H1 (cell line): ENCODE measurements at regions not wholly inside any gene's neighbourhood (a gene's known extent, or its start where the extent isn't known, plus 50 kb on each side); places are given as distances from the start of the nearest gene placed in this dataset.
"Not testable (repeated sequence)": the region's sequence is repeated elsewhere in the genome, so short reads cannot be mapped to it uniquely, and the experiment has no call there.

Experiments
- CTCF ChIA-PET: fragments of 300-600 bp; sonication (Branson Sonifier 250); formaldehyde crosslinking; loops from one replicate; lab custom pipeline; 2021; ENCODE audit not compliant: partially characterized antibody; lab: Charles Lee
- POLR2A ChIA-PET: fragments of 300-600 bp; sonication (Branson Sonifier 250); formaldehyde crosslinking; loops from one replicate; lab custom pipeline; 2021; ENCODE audit warnings: inconsistent platforms; ENCODE audit not compliant: partially characterized antibody; lab: Charles Lee
- DNase-seq, 2 experiments: peaks; one replicate each; pipeline versions ENCODE4 v3.0.0 to v3.0.0-alpha.2; 2010 to 2022; ENCODE audit warnings: low spot score in 2 of 2, low read depth in 1 of 2, mixed read lengths in 1 of 2
- FAIRE-seq: peaks from 2 replicates; lab custom pipeline; 2011; peaks lifted over from hg19 to GRCh38; lab: Jason Lieb, UNC
- H2AFZ ChIP-seq: 2 replicates; pipeline ENCODE4 v1.8.1; 2012; ENCODE audit warnings: low read length, inconsistent platforms
- H2AK5ac ChIP-seq: 2 replicates; pipeline ENCODE4 v1.6.1; 2013; ENCODE audit warnings: low read depth, low read length
- H2BK120ac ChIP-seq: replicated peaks from 2 replicates; pipeline ENCODE3; 2013; ENCODE audit warnings: low read depth, low read length, inconsistent platforms
- H2BK12ac ChIP-seq: 2 replicates; pipeline ENCODE4 v1.6.1; 2013; ENCODE audit warnings: low read depth, low read length
- H2BK15ac ChIP-seq: 2 replicates; pipeline ENCODE4 v1.6.1; 2013; ENCODE audit warnings: low read length
- H2BK20ac ChIP-seq: 2 replicates; pipeline ENCODE4 v1.6.1; 2013; ENCODE audit warnings: low read length
- H2BK5ac ChIP-seq: 2 replicates; pipeline ENCODE4 v1.6.1; 2013; ENCODE audit warnings: low read depth, low read length
- H3K14ac ChIP-seq: 2 replicates; pipeline ENCODE4 v1.6.1; 2013; ENCODE audit warnings: inconsistent platforms; ENCODE audit not compliant: insufficient read length
- H3K18ac ChIP-seq: 2 replicates; pipeline ENCODE4 v1.6.1; 2013; ENCODE audit warnings: low read length; ENCODE audit errors: extremely low read depth
- H3K23ac ChIP-seq: 2 replicates; pipeline ENCODE4 v1.6.1; 2013; ENCODE audit warnings: inconsistent platforms; ENCODE audit not compliant: insufficient read length
- H3K23me2 ChIP-seq: 2 replicates; pipeline ENCODE4 v1.6.1; 2013; ENCODE audit warnings: low read depth, low read length
- H3K27ac ChIP-seq: 2 replicates; pipeline ENCODE4 v1.6.1; 2011; ENCODE audit warnings: low read depth, low read length, inconsistent platforms
- H3K27me3 ChIP-seq, 4 experiments: replicated peaks in 1 of 4; 1 replicate in 1 of 4; 2 replicates in 3 of 4; pipeline versions ENCODE4 v1.6.1 to v1.8.1; 2011 to 2013; ENCODE audit warnings: low read length in 3 of 4, mild to moderate bottlenecking in 3 of 4, inconsistent platforms in 2 of 4, mixed read lengths in 2 of 4, moderate library complexity in 1 of 4; ENCODE audit not compliant: control insufficient read depth in 3 of 4, insufficient read depth in 3 of 4; ENCODE audit errors: extremely low read depth in 1 of 4
- H3K36me3 ChIP-seq, 4 experiments: 2 replicates each; pipeline versions ENCODE4 v1.6.1 to v1.8.1; 2011 to 2013; ENCODE audit warnings: mild to moderate bottlenecking in 4 of 4, low read length in 3 of 4, moderate library complexity in 2 of 4, control low read depth in 1 of 4, inconsistent platforms in 1 of 4; ENCODE audit not compliant: insufficient read depth in 4 of 4, control insufficient read depth in 2 of 4
- H3K4ac ChIP-seq: replicated peaks from 2 replicates; pipeline ENCODE3; 2013; ENCODE audit warnings: low read length, low read depth, mixed read lengths, inconsistent platforms; ENCODE audit not compliant: insufficient read length
- H3K4me1 ChIP-seq, 4 experiments: replicated peaks in 1 of 4; 1 replicate in 1 of 4; 2 replicates in 3 of 4; pipeline versions ENCODE4 v1.6.1 to v1.8.1; 2011 to 2013; ENCODE audit warnings: low read length in 3 of 4, inconsistent platforms in 2 of 4, mixed read lengths in 1 of 4; ENCODE audit not compliant: insufficient read depth in 4 of 4, control insufficient read depth in 3 of 4
- H3K4me2 ChIP-seq, 2 experiments: 2 replicates each; pipeline versions ENCODE4 v1.6.1 to v1.8.1; 2011 to 2013; ENCODE audit warnings: low read depth in 2 of 2, low read length in 2 of 2, control low read depth in 1 of 2, inconsistent platforms in 1 of 2, mild to moderate bottlenecking in 1 of 2; ENCODE audit not compliant: insufficient read depth in 1 of 2
- H3K4me3 ChIP-seq, 4 experiments: fragments of 200-600, 300-600 bp in 1 of 4; sonication (generic), shearing (Covaris generic), sonication (Bioruptor Twin) in 1 of 4; 2 replicates each; pipeline versions ENCODE4 v1.5.1 to v1.8.1; 2011 to 2016; ENCODE audit warnings: low read length in 4 of 4, low read depth in 3 of 4, control low read depth in 2 of 4, inconsistent platforms in 2 of 4, mild to moderate bottlenecking in 2 of 4, mixed read lengths in 1 of 4, moderate library complexity in 1 of 4; ENCODE audit not compliant: insufficient read depth in 2 of 4; ENCODE audit errors: extremely low read depth in 1 of 4
- H3K56ac ChIP-seq: replicated peaks from 2 replicates; pipeline ENCODE3; 2013; ENCODE audit warnings: low read depth, mild to moderate bottlenecking, mixed read lengths, low read length, inconsistent platforms; ENCODE audit not compliant: insufficient read length
- H3K79me1 ChIP-seq: 2 replicates; pipeline ENCODE4 v1.6.1; 2013; ENCODE audit warnings: low read depth, low read length, control low read depth
- H3K79me2 ChIP-seq, 2 experiments: 2 replicates each; pipeline versions ENCODE4 v1.6.1 to v1.8.1; 2012 to 2013; ENCODE audit warnings: low read length in 2 of 2, mild to moderate bottlenecking in 2 of 2, inconsistent platforms in 1 of 2; ENCODE audit not compliant: insufficient read depth in 2 of 2, control insufficient read depth in 1 of 2
- H3K9ac ChIP-seq, 4 experiments: replicated peaks in 1 of 4; 1 replicate in 1 of 4; 2 replicates in 3 of 4; pipeline versions ENCODE4 v1.6.1 to v1.8.1; 2011 to 2013; ENCODE audit warnings: low read depth in 3 of 4, low read length in 3 of 4, control low read depth in 2 of 4, mild to moderate bottlenecking in 2 of 4, moderate library complexity in 2 of 4, inconsistent platforms in 1 of 4; ENCODE audit errors: extremely low read depth in 1 of 4
- H3K9me3 ChIP-seq, 2 experiments: 2 replicates each; pipeline versions ENCODE4 v1.6.1 to v1.8.1; 2012 to 2013; ENCODE audit warnings: mild to moderate bottlenecking in 2 of 2, moderate library complexity in 2 of 2, control low read depth in 1 of 2, inconsistent platforms in 1 of 2, low read depth in 1 of 2, low read length in 1 of 2, mixed read lengths in 1 of 2; ENCODE audit not compliant: insufficient read depth in 2 of 2
- H4K20me1 ChIP-seq, 2 experiments: replicated peaks in 1 of 2; 2 replicates each; pipeline versions ENCODE3 to v1.8.1; 2011 to 2013; ENCODE audit warnings: inconsistent platforms in 2 of 2, low read length in 2 of 2, mild to moderate bottlenecking in 1 of 2; ENCODE audit not compliant: insufficient read depth in 2 of 2, control insufficient read depth in 1 of 2
- H4K5ac ChIP-seq: 2 replicates; pipeline ENCODE4 v1.6.1; 2013; ENCODE audit warnings: low read length, low read depth, mixed read lengths, inconsistent platforms; ENCODE audit not compliant: insufficient read length
- H4K8ac ChIP-seq: 2 replicates; pipeline ENCODE4 v1.8.0; 2013; ENCODE audit warnings: mild to moderate bottlenecking, moderate library complexity, low read length, inconsistent platforms; ENCODE audit not compliant: insufficient read depth; ENCODE audit errors: extremely low read depth
- H4K91ac ChIP-seq: replicated peaks from 2 replicates; pipeline ENCODE3; 2013; ENCODE audit warnings: low read length, mixed read lengths, inconsistent platforms; ENCODE audit not compliant: insufficient read length
- CEBPB ChIP-seq: IDR thresholded peaks from 2 replicates; pipeline ENCODE4 v1.6.1; 2012; ENCODE audit warnings: low read depth, low read length
- CTBP2 ChIP-seq: IDR thresholded peaks from 2 replicates; pipeline ENCODE4 v1.7.0; 2011; ENCODE audit warnings: borderline replicate concordance, mild to moderate bottlenecking, moderate library complexity, mixed read lengths, low read length; ENCODE audit not compliant: insufficient read depth, insufficient read length
- E2F6 ChIP-seq: IDR thresholded peaks from 2 replicates; pipeline ENCODE4 v1.6.1; 2012; ENCODE audit warnings: inconsistent platforms
- GTF2F1 ChIP-seq: IDR thresholded peaks from 2 replicates; pipeline ENCODE4 v1.6.1; 2012; ENCODE audit warnings: low read depth, low read length, improper control_type of control experiment, borderline replicate concordance
- KDM4A ChIP-seq: IDR thresholded peaks from one replicate; pipeline ENCODE4 v1.7.1; 2012; ENCODE audit warnings: low read depth, mild to moderate bottlenecking, moderate library complexity, low read length, inconsistent platforms; ENCODE audit not compliant: severe bottlenecking
- PHF8 ChIP-seq: fragments of 200-600 bp; sonication (generic); conservative IDR thresholded peaks from 2 replicates; pipeline ENCODE4 v1.7.1; 2012; ENCODE audit warnings: low read depth, mild to moderate bottlenecking, inconsistent platforms, low read length, moderate library complexity
- RAD21 ChIP-seq, 2 experiments: IDR thresholded peaks in 1 of 2; conservative IDR thresholded peaks in 1 of 2; 2 replicates each; pipeline ENCODE4 v1.6.1; 2011; ENCODE audit warnings: low read depth in 2 of 2, low read length in 2 of 2, improper control_type of control experiment in 1 of 2, inconsistent platforms in 1 of 2, mild to moderate bottlenecking in 1 of 2, moderate library complexity in 1 of 2
- RBBP5 ChIP-seq: IDR thresholded peaks from 2 replicates; pipeline ENCODE4 v1.7.1; 2012; ENCODE audit warnings: low read depth, mild to moderate bottlenecking, inconsistent platforms, low read length, moderate library complexity, borderline replicate concordance
- SIN3A ChIP-seq, 2 experiments: IDR thresholded peaks in 1 of 2; conservative IDR thresholded peaks in 1 of 2; 2 replicates each; pipeline ENCODE4 v1.6.1; 2011 to 2012; ENCODE audit warnings: low read length in 2 of 2, improper control_type of control experiment in 1 of 2, low read depth in 1 of 2, mild to moderate bottlenecking in 1 of 2
- WGBS, 2 experiments: shearing (Covaris generic) in 1 of 2; methylation state at CpG; one replicate each; pipeline versions ENCODE4 v1.1.6 to v1.1.7; 2013 to 2015; ENCODE audit warnings: low lambda C conversion rate in 2 of 2, mixed read lengths in 2 of 2, inconsistent platforms in 1 of 2, low coverage in 1 of 2, missing lambda C conversion rate in 1 of 2; ENCODE audit not compliant: insufficient replicate concordance in 2 of 2, insufficient coverage in 1 of 2, insufficient read length in 1 of 2; ENCODE audit errors: extremely low coverage in 1 of 2, missing lambda C conversion rate in 1 of 2; 5-methylcytosine and 5-hydroxymethylcytosine counted together

DNA sequence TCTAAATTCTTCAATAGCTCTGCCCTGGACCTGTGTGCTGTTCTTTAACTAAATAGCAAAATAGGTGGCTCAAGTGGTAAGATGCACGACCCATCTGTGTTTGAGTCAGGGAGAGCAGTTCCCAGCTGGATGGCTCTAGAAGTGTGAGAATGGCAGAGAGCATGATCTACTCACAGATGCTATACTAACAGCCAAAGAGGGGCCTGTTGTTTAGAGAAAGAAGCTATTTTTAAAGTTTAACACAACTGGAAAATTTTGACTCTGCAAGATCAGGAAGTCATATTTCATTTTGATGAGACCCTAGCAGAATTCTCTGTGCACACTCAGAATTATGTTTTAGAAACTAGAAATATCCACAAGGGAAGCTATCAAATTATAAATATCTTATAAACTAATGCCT lies 87.4 kb upstream of the PIP4K2A start (continued):
- TF ChIP-seq RAD21 (IDR thresholded peaks at IDR 0.05 in 1 of 2, conservative IDR thresholded peaks at IDR 0.05 in 1 of 2; ENCODE audit: low read depth in 2 of 2, low read length in 2 of 2), result no peak
- TF ChIP-seq KDM4A, result no peak
- TF ChIP-seq SIN3A (conservative IDR thresholded peaks at IDR 0.05 in 1 of 2, IDR thresholded peaks at IDR 0.05 in 1 of 2; ENCODE audit: low read depth in 1 of 2, low read length in 2 of 2), result no peak
- TF ChIP-seq GTF2F1, result no peak
- TF ChIP-seq CEBPB, result no peak
- no peak for TF ChIP-seq E2F6
- no peak for TF ChIP-seq PHF8
- no peak for TF ChIP-seq CTBP2
- no peak for TF ChIP-seq RBBP5

DNA sequence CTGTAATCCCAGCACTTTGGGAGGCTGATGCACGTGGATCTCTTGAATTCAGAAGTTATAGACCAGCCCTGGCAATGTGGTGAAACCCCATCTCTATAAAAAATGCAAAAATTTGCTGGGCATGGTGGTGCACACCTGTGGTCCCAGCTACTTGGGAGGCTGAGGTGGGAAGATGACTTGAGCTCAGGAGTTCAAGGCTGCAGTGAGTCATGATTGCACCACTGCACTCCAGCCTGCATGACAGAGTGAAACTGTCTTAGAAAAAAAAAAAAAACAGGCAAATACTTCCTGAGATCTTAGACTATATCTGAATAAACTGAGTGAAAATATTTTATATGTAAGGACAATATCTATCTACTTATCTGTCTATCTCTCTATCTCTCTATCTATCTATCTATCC lies 83.4 kb upstream of the PIP4K2A start:
- H4K20me1 ChIP-seq, H3K27ac ChIP-seq, H2BK12ac ChIP-seq, H3K56ac ChIP-seq, CTCF ChIA-PET, H3K79me2 ChIP-seq, H3K4me2 ChIP-seq, POLR2A ChIA-PET, H3K9ac ChIP-seq, H3K4ac ChIP-seq, H2BK5ac ChIP-seq, H3K27me3 ChIP-seq, H3K23me2 ChIP-seq, H3K79me1 ChIP-seq, H4K8ac ChIP-seq, DNase-seq, H2AK5ac ChIP-seq, H3K9me3 ChIP-seq, H4K91ac ChIP-seq, H3K4me3 ChIP-seq, H3K14ac ChIP-seq, H3K18ac ChIP-seq, H2BK15ac ChIP-seq, H3K4me1 ChIP-seq, H3K36me3 ChIP-seq, FAIRE-seq, H2AFZ ChIP-seq, H4K5ac ChIP-seq, H3K23ac ChIP-seq, H2BK20ac ChIP-seq, H2BK120ac ChIP-seq: not testable (repeated sequence)
- 100% methylated on average over 1 of the region's 1 CpG; no CpG with 5 or more reads in 1 of the 2 experiments for WGBS, 2 experiments
